GM19438 (cell line): ENCODE measurements at regions not wholly inside any gene's neighbourhood (a gene's known extent, or its start where the extent isn't known, plus 50 kb on each side); places are given as distances from the start of the nearest gene placed in this dataset.
"Not testable (repeated sequence)": the region's sequence is repeated elsewhere in the genome, so short reads cannot be mapped to it uniquely, and the experiment has no call there.

Experiments
- ATAC-seq: cut with Tn5 transposase; IDR thresholded peaks from one replicate; pipeline ENCODE4 v1.9.1; 2021; ENCODE audit warnings: low read depth; ENCODE audit not compliant: unreplicated experiment

DNA sequence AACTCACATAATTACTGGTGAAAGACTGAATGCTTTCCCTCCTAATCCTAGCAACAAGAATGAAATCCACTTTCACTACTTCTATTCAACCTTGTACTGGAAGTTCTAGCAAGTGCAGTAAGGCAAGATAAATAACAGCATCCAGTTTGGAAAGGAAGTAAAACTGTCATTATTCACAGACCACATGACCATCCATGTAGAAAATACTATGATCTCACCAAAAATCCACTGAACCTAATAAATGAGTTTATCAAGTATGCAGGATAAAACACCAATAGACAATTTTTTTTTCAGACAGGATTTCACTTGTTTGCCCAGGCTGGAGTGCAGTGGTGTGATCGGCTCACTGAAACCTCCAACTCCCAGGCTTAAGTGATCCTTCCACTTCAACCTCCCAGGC lies 117.7 kb downstream of the TMEM167A start:
- no peak for ATAC-seq

DNA sequence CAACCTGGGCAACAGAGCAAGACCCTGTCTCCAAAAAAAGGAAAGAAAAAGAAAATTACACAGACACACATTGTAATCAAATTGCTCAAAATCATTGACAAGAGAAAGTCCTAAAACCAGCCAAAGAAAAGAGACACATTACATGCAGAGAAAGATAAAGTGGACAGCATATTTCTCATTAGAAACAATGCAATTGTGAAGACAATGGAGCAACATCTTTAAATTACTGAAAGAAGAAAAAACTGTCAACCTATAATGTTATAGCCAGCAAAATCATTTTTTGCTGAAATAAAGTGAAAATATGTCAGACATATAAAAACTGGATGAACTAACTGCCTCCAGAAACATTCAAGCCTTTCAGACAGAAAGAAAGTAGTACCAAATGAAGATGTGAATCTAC lies 120.6 kb downstream of the TMEM167A start:
- ATAC-seq: no peak

DNA sequence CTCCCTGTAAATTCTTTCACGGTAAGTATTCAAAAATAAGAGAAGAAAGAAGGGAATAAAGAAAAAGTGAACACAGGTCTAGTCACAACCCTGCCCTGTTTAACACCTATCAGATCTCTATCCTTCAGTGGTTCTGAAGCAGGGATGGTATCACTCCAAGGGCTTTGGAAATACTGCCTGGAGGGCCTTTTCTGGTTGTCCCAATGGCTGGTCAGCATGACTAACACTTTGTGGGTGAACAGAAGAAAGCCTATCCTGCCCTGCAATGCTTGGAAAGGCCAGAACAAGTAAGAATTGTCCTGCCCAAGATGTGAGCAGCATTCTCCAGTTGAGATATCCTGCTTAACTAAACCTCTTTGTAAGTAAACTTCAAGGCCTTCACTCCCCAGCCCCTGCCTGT lies 124.9 kb downstream of the TMEM167A start:
- no peak for ATAC-seq

DNA sequence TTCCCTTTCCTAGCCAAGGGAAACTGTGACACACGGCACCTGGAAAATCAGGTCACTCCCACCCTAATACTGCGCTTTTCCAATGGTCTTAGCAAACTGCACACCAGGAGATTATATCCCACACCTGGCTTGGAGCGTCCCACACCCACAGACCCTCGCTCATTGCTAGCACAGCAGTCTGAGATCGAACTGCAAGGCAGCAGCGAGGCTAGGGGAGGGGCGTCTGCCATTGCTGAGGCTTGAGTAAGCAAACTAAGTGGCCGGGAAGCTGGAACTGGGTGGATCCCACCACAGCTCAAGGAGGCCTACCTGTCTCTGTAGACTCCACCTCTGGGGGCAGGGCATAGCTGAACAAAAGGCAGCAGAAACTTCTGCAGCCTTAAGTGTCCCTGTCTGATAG lies 132.9 kb downstream of the TMEM167A start:
- ATAC-seq: not testable (repeated sequence)

DNA sequence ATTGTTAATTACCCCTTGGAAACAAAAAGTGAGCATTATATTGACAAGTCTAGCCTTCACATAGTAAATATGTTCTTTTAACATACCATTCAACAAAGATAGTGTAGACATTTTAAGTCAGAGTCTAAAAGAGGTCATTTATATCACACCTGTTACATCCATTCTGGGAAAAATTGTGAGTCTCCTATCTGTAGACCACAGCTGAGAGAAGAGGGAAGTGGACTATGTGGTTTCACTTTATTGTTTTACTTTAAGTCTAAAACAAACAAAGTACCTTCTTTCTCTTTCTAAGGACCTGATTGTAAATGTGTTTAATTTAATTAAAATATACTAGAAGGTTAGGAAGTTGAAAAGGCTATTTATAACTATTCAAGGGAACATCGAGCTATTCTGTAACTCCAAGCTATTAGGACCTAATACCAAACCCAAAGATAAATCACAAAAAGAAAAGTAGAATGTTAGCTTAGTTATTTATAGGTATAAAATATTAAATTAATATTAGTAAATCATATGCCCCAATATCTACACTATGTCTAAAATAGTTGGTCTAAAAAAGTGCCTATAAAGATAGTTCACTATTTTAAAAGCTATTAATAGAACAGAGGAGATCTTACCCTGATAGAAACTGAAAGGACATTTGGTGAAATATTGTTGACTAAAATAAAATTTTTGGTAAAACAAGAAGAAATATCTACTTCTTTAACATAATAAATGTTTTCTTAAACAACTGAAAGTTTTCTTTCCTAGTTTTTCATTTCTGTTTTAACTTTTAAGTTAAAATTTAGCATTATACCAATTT lies 134.9 kb downstream of the TMEM167A start:
- no peak for ATAC-seq

DNA sequence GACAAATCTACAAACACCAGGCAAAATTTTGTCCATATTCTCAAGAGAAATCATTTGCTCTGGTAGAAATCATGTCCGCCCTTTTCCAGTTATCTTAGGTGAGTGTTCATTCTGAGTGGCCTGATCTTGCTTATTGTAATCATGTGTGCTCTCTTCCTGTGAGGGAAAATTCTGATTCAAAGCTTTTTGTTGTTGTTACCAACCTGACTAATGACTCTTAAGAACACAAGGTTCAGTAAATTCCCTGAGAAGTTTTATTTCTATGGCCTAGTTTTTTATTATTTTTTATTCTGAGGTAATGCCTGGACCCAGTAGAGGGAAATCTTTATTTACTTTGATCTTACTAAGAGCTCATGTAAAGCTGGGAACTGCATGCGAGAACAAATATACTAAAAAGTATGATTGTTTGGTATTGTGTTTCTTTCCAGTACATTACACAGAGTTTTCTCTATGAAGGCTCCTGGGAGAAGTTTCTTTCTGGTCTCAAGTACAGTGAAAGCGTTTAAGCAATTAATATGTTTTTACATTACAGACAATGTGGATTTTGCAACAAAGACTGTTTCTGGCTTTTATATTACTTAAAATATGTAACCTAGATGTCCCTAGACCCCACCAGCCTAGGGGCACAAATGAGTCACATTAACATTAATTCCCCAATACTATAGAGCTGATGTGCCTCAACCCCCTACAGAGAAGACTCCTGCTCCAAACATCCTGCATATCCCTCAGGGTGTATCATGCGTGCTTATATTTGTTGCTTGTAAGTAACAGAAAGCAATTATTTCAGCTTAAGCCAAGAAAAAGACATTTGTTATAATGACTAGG lies 138.1 kb downstream of the TMEM167A start:
- ATAC-seq: no peak

DNA sequence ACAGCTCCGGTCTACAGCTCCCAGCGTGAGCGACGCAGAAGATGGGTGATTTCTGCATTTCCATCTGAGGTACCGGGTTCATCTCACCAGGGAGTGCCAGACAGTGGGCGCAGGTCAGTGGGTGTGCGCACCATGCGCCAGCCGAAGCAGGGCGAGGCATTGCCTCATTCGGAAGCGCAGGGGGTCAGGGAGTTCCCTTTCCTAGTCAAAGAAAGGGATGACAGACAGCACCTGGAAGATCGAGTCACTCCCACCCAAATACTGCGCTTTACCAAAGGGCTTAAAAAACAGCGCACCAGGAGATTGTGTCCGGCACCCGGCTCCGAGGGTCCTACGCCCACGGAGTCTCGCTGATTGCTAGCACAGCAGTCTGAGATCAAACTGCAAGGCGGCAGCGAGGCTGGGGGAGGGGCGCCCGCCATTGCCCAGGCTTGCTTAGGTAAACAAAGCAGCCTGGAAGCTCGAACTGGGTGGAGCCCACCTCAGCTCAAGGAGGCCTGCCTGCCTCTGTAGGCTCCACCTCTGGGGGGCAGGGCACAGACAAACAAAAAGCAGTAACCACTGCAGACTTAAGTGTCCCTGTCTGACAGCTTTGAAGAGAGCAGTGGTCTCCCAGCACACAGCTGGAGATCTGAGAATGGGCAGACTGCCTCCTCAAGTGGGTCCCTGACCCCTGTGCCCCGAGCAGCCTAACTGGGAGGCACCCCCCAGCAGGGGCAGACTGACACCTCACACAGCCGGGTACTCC lies 144.5 kb downstream of the TMEM167A start:
- ATAC-seq: not testable (repeated sequence)

DNA sequence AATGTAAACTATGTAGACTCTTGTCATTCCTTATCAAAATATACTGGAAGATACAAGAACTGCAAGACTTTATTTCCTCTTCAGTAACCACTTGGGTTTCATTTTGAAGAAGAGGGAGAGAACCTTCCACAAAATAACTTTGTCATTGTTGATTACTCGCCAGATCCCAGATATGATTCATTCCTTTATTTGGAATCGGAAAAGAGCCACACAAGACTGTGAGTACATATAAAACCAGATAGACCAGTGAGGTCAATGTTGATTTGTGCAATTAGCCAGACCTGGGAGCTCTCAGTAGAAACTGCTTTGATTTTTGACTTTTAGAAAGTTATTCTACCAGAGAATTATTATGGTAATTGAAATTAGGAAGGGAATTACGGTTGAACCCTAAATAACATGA lies 146.1 kb downstream of the TMEM167A start:
- no peak for ATAC-seq

DNA sequence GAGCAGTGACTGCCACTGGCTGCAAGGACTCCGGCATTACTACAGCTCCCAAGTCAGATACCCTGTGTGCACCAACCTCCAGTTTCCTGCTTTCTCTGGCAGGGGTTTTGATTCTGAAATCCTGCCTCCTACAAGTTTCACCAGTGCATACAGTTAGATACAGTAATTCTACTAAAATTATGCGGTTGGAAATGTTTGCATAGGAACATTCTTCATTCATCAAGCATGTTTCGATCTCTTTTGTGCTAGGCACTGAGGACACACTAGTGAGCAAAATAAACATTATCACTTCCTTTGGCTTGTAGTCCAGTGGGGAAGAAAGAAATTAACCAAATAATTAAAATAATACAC lies 152.2 kb downstream of the TMEM167A start:
- ATAC-seq: no peak

DNA sequence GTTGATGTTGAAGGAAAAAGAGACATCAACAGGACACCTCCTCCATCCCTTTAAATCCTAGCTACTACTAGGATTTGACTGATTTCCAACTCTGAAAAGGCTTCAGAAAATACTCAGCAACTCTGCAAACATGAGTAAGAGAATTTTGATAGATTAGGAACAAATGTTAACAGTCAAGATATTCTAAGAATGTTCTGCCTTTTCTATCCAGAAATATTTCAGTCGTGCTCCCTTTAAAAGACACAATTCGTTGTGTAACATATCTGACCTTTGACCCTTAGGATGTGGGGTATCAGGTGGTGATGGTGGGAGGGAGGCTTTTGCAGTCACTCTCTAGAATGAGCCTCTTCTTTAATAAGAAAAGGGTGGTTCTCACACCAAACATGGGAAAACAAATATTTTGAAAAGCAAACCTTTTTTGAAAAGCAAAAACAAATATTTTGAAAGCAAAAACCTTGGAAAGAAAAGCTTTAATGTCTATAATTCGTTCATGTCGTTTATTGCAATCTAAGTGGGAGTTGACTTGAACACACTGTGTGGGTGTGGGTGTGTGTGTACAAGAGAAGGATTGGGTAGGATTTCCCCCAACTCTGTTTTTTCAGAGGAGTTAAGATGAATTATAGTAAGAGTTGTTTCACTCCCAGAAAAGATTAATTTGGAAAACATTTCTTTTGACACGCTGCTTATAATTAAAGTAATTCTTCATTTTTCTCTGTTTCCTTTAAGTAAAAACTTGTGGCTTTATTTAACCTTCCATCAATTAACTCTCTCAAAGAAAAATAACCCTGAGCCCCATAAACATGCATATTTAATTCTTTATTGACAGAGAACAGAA lies 152.8 kb downstream of the TMEM167A start:
- ATAC-seq: no peak

DNA sequence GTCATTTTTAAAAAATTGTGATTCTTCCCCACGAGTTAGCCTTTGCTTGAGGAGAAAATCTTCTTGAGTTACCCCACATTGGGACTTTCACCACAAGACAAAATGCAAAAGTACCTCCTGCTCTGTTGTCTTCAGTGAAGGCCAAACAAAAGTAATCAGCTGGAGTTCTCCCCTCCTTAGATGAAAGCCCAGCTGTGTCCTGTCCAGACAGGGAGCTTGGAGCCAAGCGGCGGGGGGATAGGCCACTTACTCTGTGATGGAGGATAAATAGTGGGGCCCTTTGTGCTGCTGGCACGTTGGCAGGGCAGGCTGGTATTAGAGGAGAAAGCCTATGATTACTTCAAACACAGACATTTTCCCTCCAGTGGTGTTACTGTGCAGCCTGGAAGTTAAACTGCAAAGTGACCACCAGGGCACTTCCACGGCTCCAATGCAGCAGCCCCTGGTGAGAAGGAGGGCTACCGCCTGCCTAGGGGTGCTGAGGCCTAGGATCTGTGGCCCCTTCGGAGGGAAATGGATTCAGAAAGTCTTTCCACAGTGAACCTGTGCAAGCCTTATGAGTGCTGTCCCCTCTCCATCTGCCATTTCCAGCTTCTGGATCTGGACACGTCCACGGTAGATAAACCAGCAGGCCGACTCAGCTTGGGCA lies 155.0 kb downstream of the TMEM167A start:
- ATAC-seq: no peak

DNA sequence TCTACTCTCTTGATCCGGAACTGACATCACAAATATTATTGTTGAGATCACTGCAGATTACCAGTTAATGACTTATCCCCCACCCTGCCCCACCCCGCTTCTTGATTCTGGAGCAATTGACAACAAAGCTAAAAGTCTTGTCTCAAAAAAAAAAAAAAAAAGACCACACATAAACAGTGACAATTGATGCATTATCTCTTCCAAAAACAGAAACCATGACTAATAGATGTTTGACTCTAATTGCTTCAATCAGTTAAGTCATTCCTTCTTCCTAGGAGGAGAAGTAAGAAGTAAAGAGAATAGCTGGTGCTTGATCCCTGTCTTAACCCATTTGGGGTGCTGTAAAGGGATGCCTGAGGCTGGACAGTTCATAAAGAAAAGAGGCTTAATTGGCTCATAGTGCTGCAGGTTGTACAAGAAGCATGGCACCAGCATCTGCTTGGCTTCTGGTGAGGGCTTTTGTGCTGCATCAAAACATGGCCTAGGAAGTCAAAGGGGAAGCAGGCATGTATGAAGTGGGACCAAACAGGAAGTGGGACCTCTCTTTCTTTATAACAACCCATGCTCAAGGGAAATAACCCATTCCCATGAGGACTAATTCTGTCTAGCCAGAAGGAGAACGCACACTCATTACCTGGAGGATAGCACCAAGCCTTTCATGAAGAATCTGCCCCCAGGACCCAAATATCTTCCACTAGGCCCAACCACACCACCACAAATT lies 158.7 kb downstream of the TMEM167A start:
- ATAC-seq: no peak

DNA sequence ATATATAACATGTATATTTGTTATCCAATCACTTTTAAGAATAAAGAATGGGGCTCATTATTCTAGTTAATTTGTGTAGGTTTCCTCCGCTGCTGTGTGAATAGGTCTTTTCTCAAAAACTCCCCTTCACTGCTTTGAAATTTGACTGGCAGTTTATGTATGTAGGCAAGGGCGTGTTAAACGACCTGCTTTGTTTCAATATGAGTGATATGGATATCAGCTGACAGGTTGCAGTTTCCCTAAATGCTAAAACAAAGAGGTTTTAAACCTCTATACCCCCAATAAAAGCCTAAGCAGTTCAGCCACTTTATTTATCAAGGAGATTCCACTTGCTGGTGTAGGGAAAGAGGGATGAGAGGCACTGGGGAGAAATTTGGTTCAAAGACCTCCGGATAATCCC lies 159.6 kb downstream of the TMEM167A start:
- no peak for ATAC-seq

DNA sequence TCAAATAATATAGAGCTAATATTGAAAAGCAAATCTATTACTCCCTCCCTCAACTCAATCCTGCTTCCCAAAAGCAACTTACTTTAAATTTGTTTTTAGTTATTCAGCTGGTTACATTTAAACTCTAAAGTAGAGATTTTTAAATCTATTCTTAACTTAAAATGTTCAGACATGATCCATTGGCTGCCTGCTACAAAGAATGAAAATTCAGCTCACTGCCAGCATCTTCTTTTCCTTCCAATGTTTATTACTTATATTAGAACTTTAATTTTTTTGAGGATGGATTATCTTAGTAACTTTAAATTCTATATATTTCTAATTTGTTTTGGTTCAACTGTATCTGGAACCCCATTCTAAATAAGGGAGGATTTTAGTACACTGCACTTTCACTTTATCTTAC lies 163.2 kb downstream of the TMEM167A start:
- no peak for ATAC-seq

DNA sequence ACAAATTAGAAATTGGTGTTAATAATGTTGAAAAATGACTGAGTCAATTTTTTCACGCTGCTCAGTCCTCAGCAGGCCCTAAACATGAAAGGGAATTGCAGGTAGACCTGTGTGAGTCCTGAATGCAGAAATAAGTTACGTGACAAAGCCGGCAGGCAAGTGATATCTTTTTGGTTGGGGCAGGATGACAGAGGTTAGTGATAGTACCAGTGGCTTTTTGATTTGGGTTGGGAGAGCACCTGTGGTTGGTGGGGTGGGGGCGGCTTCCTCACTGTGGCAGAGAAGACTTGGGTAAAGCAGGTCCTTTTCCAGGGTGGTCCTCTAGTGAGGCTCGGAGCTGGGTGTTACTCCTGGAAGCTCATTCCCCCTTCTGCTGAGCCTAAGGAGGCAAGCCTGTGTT lies 164.7 kb downstream of the TMEM167A start:
- ATAC-seq: no peak

DNA sequence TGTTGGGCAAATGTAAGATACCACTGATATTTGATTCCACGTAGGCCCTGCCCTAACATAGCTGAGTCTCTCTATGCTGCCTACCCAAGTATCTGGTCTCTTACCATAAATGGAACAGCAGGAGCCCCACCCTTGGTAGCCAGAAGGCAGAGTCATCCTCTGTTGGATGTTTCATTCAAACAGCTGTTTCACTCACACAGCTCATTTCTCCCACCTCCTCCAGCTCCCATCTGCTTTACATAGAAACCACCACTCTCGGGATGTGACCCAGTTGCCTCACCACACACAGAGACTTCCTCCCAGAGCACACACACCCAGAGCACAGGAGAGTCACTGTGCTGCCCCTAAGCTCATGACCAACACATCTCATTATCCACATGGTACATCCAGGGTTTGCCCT lies 165.3 kb downstream of the TMEM167A start:
- ATAC-seq: no peak

DNA sequence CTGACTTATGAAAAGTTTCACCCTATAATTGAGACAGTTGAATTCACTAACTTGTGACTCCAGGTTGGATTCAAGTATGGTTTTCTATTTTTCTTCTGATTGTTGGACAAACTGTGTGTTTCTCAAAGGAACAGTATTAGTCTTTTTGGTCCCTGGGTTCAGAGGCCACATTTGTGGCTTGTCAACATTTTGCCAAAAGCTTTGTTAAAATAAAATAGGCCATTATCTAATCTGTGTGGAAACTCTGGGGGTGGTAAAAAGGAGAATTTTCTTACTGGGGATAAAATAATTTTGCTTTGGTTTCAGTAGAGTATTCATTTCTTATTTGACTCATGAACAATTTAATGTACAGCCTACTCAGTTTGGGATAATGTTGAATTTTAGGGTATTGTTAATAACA lies 166.3 kb downstream of the TMEM167A start:
- no peak for ATAC-seq

DNA sequence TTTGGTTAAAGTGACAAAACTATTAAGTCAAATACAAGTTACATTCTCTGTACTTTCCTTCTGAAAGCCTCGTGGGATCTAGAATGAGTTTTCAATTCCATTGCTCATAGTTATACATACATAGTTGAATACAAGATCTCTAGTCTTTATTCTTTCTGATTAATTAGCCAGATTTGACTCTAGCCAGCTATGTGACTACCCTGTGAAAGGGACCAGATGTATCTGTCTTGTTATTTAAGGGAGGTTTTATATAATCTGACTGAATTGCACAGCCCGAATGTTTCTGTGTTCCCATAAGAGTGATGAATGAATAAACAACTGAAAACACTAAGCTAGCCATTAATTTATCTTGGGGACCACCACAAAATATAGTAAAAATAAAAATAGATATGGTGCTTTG lies 166.7 kb downstream of the TMEM167A start:
- no peak for ATAC-seq

DNA sequence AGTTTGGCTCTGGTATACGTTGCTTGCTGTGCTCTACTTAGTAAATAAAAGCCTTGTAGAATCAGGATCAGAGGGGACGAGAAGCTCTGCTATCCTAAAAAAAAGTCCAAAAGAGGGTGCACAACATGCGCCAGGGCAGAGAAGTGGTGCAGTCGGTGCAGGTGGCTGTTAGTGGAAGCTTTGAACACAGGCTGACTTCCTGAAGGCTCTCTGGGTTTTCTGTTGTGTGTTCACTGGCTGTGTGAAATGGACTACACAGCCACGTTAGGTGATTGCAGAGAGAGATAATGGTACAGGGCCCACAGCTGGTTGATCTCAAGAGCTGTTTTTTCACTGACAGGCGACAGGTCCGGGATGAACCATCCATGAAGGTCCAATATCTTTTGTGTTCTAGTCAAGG lies 167.4 kb downstream of the TMEM167A start:
- ATAC-seq: no peak
